ENCODE measurements at regions not wholly inside any gene's neighbourhood (a gene's known extent, or its start where the extent isn't known, plus 50 kb on each side); places are given as distances from the start of the nearest gene placed in this dataset.

DNA sequence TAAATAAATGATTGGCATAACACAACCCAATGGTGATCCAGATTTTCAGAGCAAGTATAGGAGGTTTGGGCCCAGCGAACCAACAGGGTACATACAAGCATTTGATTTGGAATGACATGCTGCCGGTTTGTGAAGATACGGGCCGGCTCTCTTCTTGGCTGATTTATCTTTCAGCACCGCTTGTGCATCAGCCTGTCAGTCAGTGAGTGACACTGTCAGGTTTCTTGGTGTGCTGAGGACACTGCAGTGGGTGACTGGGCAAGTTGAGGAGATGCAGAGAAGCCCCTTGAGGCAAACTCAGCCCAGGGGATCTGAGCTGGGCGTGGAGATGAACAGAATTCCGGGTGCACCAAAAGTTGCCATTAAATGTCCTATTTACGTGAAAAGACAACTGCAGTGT lies 194.5 kb downstream of the SNX10 start:
- no peak overlapping the region for H3K27ac Mint-ChIP-seq
- Histone ChIP-seq H4K20me1 (ENCODE audit: control insufficient read depth, insufficient read depth, low read length, poor library complexity, severe bottlenecking) (no peaks in the 10 kb centered on the region), H3K4me1 (ENCODE audit: control insufficient read depth in 2 of 2, insufficient read depth in 2 of 2, low read length in 2 of 2) (no peaks in the 10 kb centered on the region), H3K9ac (ENCODE audit: low read length) (no peak overlapping the region), H3K36me3 (replicated peaks in 1 of 2; ENCODE audit: control extremely low read depth in 1 of 2, control insufficient read depth in 1 of 2, extremely low read depth in 1 of 2, insufficient read depth in 2 of 2, low read length in 1 of 2) (no peaks in the 10 kb centered on the region), H3K27me3 (replicated peaks in 1 of 4; ENCODE audit: control extremely low read depth in 1 of 4, control insufficient read depth in 3 of 4, insufficient read depth in 4 of 4, low read length in 3 of 4) (peaks cover 0 to 11% (median 0%) of the 10 kb centered on the region in 4 experiments), H2AFZ (ENCODE audit: insufficient read depth, low read depth, low read length, poor library complexity, severe bottlenecking) (no peak overlapping the region), H3K79me2 (ENCODE audit: control insufficient read depth, insufficient read depth, low read length) (no peaks in the 10 kb centered on the region), H3K4me3 (ENCODE audit: control extremely low read depth in 1 of 5, extremely low read depth in 1 of 5, insufficient read depth in 1 of 5, low read depth in 2 of 5, low read length in 4 of 5) (no peak overlapping the region), H3K9me3 (ENCODE audit: control extremely low read depth in 1 of 3, control insufficient read depth in 2 of 3, insufficient read depth in 1 of 3, low read length in 2 of 3) (no peaks in the 10 kb centered on the region), H3K27ac (ENCODE audit: low read length in 2 of 2) (no peak overlapping the region), H3K4me2 (replicated peaks; ENCODE audit: low read depth, low read length, poor library complexity, severe bottlenecking) (no peak overlapping the region)
- H3K4me3 Mint-ChIP-seq, result no peak overlapping the region
- H3K27me3 Mint-ChIP-seq, result peaks cover 17% of the 10 kb centered on the region
- H3K4me1 Mint-ChIP-seq, result no peaks in the 10 kb centered on the region
- no peaks in the 10 kb centered on the region for H3K9me3 Mint-ChIP-seq (ENCODE audit: insufficient read depth)
- TF ChIP-seq, protein P1, sequence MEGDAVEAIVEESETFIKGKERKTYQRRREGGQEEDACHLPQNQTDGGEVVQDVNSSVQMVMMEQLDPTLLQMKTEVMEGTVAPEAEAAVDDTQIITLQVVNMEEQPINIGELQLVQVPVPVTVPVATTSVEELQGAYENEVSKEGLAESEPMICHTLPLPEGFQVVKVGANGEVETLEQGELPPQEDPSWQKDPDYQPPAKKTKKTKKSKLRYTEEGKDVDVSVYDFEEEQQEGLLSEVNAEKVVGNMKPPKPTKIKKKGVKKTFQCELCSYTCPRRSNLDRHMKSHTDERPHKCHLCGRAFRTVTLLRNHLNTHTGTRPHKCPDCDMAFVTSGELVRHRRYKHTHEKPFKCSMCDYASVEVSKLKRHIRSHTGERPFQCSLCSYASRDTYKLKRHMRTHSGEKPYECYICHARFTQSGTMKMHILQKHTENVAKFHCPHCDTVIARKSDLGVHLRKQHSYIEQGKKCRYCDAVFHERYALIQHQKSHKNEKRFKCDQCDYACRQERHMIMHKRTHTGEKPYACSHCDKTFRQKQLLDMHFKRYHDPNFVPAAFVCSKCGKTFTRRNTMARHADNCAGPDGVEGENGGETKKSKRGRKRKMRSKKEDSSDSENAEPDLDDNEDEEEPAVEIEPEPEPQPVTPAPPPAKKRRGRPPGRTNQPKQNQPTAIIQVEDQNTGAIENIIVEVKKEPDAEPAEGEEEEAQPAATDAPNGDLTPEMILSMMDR (IDR thresholded peaks at IDR 0.05), result no peak
- TF ChIP-seq EZH2 (IDR thresholded peaks at IDR 0.05; ENCODE audit: borderline replicate concordance, insufficient read depth, low read depth, low read length, poor library complexity, severe bottlenecking), result no peak
- ATAC-seq (ENCODE audit: low read depth), result no peak
- no peak for DNase-seq
- ChIA-PET POLR2A (no interaction called here), CTCF (no interaction called here)
- intact Hi-C loops (cut with micrococcal nuclease), result no loop called here
- WGBS (ENCODE audit: insufficient coverage), result 96% methylated on average over 8 of the region's 8 CpGs

DNA sequence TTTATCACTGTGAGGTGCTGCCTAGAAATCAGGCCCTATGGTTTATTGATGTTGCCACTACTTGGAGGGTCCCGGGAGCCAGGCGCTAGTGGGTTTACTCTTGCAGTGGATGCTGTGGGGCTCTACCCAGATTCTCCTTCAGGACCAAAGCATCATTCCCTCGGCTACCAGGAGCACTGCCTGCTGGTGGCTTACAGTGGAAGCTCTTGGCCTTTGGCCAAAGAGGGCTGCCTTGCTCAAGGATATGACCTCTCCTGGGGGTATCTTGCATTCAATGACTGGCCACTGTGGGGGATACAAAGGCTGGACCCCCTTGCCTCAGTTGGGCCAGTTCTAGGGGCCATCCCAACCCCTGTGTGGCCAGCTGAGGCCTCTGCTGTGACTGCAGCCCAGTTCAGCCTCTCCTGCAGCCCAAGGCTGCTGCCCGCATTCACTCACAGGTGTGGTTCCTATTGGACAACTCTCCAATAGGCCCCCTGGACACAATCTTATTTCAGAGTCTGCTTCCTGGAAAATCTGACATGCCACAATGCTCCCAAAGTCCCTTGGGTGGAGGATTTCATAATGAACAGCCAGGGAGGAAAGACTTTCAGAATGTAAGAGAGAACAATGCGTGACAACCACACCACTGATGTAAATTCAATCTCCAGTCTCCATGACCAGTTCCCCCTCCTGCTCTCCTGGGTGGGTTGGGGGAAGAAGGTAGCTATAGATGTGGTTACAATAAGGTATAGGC lies 196.3 kb downstream of the SNX10 start:
- ATAC-seq (ENCODE audit: low read depth) (no peak), DNase-seq (no peak)
- H4K20me1 ChIP-seq (ENCODE audit: control insufficient read depth, insufficient read depth, low read length, poor library complexity, severe bottlenecking), result no peaks in the 10 kb centered on the region
- TF ChIP-seq, protein P1 (IDR thresholded peaks at IDR 0.05), result no peak
- no peak for TF ChIP-seq EZH2 (IDR thresholded peaks at IDR 0.05; ENCODE audit: borderline replicate concordance, insufficient read depth, low read depth, low read length, poor library complexity, severe bottlenecking)
- no peak overlapping the region for H3K4me3 Mint-ChIP-seq
- intact Hi-C loops (cut with micrococcal nuclease), result no loop called here
- H3K4me2 ChIP-seq (replicated peaks; ENCODE audit: low read depth, low read length, poor library complexity, severe bottlenecking), result no peak overlapping the region
- no peaks in the 10 kb centered on the region for H3K36me3 ChIP-seq (replicated peaks in 1 of 2; ENCODE audit: control extremely low read depth in 1 of 2, control insufficient read depth in 1 of 2, extremely low read depth in 1 of 2, insufficient read depth in 2 of 2, low read length in 1 of 2)
- H3K27me3 Mint-ChIP-seq, result peaks cover 17% of the 10 kb centered on the region
- no peak overlapping the region for H3K27ac ChIP-seq (ENCODE audit: low read length in 2 of 2)
- no peak overlapping the region for H3K4me3 ChIP-seq (ENCODE audit: control extremely low read depth in 1 of 5, extremely low read depth in 1 of 5, insufficient read depth in 1 of 5, low read depth in 2 of 5, low read length in 4 of 5)
- no peaks in the 10 kb centered on the region for H3K9me3 Mint-ChIP-seq (ENCODE audit: insufficient read depth)
- H3K9ac ChIP-seq (ENCODE audit: low read length), result no peak overlapping the region
- no peaks in the 10 kb centered on the region for H3K4me1 Mint-ChIP-seq
- POLR2A ChIA-PET, result no interaction called here
- no peaks in the 10 kb centered on the region for H3K9me3 ChIP-seq (ENCODE audit: control extremely low read depth in 1 of 3, control insufficient read depth in 2 of 3, insufficient read depth in 1 of 3, low read length in 2 of 3)
- 98% methylated on average over 4 of the region's 5 CpGs for WGBS (ENCODE audit: insufficient coverage)
- H3K27me3 ChIP-seq (replicated peaks in 1 of 4; ENCODE audit: control extremely low read depth in 1 of 4, control insufficient read depth in 3 of 4, insufficient read depth in 4 of 4, low read length in 3 of 4), result peaks cover 0 to 13% (median 0%) of the 10 kb centered on the region in 4 experiments
- no peak overlapping the region for H3K27ac Mint-ChIP-seq
- H2AFZ ChIP-seq (ENCODE audit: insufficient read depth, low read depth, low read length, poor library complexity, severe bottlenecking), result no peak overlapping the region
- no peaks in the 10 kb centered on the region for H3K79me2 ChIP-seq (ENCODE audit: control insufficient read depth, insufficient read depth, low read length)
- CTCF ChIA-PET, result interaction anchor here (0.9 kb wide), 1 partner anchor 118 kb away, joined by 3 read pairs; no protein-coding TSS in a partner anchor
- no peaks in the 10 kb centered on the region for H3K4me1 ChIP-seq (ENCODE audit: control insufficient read depth in 2 of 2, insufficient read depth in 2 of 2, low read length in 2 of 2)

Measured in B cell (primary cell).